Stimulated activated CD8-positive, alpha-beta memory T cell treated with anti-CD3 and anti-CD28 coated beads, Interleukin-4, amount 100 ng/mL, for 4 hours (primary cell): ENCODE measurements at regions not wholly inside any gene's neighbourhood (a gene's known extent, or its start where the extent isn't known, plus 50 kb on each side); places are given as distances from the start of the nearest gene placed in this dataset.

ENCODE experiments used
- DNase-seq, 2 donors: peaks; one replicate each; pipeline ENCODE4 v3.0.0-alpha.2; 2020; ENCODE audit warnings: low read depth in 2 of 2, low spot score in 1 of 2

DNA sequence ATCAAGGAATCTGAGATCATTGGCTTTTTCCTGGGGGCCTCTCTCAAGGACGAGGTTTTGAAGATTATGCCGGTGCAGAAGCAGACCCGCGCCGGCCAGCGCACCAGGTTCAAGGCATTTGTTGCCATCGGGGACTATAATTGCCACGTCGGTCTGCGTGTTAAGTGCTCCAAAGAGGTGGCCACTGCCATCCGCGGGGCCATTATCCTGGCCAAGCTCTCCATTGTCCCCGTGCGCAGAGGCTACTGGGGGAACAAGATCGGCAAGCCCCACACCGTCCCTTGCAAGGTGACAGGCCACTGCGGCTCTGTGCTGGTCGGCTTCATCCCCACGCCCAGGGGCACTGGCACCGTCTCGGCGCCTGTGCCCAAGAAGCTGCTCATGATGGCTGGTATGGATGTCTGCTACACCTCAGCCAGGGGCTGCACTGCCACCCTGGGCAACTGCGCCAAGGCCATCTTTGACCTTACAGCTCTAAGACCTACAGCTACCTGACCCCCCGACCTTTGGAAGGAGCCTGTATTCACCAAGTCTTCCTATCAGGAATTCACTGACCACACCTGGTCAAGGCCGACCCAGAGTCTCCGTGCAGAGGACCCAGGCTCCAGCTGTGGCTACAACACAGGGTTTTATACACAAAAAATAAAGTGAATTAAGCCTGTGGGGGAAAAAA lies 141.8 kb downstream of the SOCS6 start:
- DNase-seq, result no peak

GRCh38 chr18:70429847-70430500 lies 141.1 kb downstream of the SOCS6 start:
- no peak for DNase-seq

GRCh38 chr18:70428439-70428838 lies 139.6 kb downstream of the SOCS6 start:
- no peak for DNase-seq

- DNase-seq, result no peak
Measured at GRCh38 chr18:70426818-70427217, 138.0 kb downstream of the SOCS6 start.

DNA sequence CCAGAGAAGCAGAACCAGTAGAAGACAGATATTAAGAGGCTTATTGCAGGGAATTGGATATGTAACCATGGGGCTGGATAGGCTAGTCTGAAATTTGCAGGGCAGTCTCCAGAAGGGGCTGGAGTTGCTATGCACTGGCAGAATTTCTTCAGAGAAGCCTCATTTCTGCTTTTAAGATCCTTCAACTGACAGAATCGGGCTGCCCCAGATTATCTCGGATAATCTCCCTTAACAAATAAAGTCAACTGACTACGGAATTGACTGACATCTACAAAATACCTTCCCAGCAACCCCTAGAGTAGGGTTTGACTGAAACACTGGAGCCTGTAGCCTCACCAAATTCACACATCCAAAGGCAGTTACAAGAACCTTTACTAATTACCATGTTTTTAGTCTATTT lies 136.4 kb downstream of the SOCS6 start:
- no peak for DNase-seq

DNA sequence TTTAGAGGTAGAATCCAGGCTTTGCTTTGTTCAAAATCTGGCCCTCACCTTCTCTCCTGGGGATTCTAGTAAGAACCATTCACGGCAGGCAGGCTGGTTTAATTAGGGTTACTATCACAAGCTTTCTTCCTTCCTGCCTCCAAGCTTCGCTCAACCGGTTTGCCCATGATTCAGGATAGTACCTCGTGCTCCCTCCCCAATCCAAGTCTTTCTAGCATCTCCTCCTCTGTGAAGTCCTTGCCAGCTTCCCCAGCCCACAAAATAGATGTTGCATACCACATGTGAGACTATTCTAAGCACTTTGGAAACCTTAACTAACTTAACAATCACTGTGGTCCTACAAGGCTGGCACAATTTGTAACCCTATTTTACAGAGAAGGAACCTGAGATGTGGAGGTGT lies 135.1 kb downstream of the SOCS6 start:
- no peak for DNase-seq

DNA sequence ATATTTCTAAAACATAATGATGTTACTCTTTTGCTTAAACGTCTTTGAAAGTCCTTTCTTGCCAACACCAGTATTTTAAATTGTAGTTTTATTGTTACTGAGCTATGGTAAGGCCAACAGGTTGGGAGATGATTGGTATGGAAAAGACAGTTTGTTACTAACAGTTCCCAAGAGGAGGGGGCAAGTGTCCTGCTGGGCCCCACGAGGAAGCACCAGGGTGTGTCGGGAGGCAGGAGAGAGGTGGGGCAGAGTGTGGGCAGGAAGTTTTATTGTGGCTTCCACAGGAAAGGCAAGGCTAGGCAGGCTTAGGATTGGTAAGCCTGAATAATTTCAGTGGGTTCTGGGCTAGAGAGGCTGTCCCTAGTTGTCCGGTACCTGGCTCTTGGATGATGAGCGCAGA lies 134.3 kb downstream of the SOCS6 start:
- DNase-seq, result no peak

DNA sequence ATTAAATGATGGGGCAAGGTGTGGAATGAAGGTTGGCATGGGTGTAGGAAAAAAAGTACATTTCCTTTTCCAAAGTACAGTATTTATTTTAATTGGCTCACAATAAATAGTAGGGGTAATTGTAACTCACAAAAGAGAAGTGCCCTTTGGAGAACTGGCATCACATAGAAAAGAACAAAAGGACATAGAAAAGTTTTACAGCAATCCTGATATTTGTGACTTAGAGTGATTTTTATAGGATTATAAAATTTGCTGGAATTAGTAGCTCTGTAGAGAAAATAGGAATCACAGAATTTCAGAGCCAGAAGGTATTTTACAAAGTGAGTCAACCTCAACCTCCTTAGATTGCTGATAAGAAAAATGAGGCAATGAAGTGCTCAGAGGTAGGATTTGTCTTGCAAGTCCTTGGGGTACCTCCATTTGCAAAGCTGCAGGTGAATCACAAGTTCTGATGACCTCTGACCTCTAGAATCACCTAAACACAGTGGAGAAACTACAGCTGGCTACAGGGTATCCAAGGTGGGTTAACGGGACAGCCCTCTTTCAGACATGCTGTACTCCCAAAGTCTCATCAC lies 133.6 kb downstream of the SOCS6 start:
- no peak for DNase-seq

GRCh38 chr18:70421471-70422390 lies 132.9 kb downstream of the SOCS6 start:
- no peak for DNase-seq

DNA sequence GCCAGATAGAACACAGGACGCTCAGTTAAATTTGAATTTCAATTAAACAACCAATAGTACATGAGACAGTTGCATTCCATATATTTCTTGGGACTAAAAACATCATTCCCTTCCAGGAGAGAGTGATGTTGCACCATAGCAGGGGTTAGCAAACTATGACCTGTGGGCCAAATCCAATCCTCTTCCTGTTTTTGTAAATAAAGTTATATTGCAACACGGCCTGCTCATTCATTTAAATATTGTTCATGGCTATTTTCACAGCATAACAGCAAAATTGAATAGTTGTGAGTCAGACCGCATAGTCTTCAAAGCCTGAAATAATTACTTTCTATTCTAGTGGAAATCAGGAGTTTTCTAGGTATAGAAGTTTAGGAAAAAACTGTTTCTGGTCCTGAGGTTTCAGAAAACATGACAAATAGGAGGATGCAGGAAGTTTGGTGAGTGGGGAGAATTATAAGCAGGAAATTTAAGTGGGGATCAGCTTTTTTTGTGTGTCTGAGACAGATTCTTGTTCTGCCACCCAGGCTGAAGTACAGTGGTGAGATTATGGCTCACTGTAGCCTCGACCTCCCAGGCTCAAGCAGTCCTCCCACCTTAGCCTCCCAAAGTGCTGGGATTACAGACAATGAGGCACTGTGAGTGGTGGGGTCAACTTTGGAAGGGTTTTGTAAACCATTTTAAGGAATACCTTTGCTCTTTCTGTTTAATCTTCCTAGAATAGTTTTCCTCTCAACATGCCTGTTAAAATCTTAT lies 131.5 kb downstream of the SOCS6 start:
- no peak for DNase-seq

DNA sequence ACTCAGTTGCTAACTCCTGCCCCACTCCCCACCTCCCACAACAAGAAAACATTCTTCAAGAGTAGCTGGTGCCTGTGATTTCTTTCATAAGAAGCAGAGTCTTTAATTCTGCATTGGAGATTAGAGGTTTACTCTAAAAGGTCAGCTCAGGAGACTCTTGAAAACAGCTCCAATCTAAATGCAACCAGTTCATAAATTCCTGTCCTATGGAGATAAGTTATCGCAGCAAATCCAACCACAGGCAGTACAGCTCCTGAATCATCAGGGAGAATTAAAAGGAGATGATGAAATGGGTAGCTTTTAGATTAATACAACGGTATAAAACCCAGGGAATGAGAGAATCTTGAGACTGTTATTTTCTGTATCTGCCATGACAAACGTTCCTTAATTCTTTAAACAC lies 130.7 kb downstream of the SOCS6 start:
- DNase-seq, result no peak

DNA sequence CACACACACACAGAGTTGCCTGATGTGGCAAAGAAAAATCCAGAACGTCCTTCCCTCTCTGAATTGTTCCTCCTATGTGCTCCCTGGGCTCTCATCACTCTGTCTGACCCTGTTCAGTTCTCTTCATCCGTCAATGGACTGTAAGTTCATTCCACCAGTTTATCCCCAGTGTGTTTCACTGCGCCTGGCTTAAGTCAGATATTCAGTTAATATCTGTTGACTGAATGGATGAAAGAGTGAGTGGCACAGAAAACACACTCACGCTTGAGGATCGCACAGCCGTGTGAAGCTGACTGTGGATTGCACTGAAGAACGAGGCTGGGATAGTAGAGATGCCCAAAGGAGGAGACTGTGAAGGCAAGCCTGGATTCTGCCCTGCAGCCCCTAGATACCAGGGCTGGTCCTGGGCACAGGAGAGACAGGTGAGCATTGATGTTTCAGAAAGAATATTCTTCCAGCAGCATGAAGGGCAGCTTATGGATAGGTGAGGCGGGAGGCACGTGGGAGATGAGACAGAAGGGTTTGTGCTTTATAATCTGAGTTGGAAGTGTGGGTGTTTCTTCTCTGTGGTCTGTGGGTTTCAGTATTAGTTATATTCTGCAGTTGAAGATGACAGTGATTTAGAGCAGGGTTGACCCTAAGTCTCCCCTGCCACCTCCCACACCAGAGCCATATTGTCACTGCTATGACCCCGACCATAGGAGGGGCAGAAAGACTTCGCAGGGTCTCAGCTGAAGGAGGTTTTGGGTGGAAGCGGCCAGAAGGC lies 129.9 kb downstream of the SOCS6 start:
- no peak for DNase-seq

DNA sequence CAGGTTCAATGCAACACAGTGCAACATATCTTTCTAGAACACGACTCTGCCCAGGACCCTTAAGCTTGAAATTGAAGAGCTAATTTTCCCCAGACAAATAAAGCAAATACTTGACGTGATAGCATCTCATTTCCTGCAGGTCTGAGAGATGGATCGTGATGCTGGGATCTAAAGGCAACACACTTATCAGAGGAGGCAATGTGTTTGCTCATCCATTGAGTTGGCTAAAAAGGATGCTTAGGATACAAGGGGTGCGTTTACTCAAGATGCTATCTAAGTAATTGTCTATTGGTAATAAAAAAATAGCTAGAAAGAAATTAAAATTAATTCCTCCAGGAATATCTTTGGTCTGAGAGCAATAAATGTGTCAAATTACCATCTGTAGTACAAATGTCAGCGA lies 129.0 kb downstream of the SOCS6 start:
- DNase-seq, result no peak

GRCh38 chr18:70416496-70416895 lies 127.7 kb downstream of the SOCS6 start:
- no peak for DNase-seq

DNA sequence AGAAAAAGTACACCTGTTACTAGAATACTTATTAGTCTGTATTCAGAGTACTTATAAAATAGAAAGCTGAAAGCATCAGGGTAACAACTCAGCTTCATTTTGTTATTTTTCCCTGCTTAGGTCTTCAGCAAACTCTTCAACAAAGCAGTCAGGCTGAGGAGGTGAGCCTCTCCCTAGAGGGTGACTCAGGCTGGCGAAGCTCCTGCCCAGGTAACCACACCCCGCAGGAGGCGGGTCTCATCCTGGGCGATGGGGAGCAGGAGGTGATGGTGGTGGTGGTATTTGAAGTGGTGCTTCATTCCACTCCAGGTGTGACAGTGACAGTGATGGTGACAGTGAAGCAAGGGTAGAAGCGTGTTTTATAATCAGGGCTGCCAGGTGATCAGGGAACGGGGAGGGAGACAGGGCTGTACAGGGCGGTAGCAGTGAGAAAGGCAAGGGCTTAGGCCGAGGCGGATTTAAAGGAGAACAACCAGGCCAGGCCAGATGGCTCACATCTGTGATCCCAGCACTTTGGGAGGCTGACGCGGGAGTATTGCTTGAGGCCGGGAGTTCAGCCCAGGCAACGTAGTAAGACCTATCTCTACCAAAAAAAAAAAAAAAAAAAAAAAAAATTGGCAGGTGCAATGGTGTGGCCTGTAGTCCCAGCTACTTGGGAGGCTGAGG lies 127.1 kb downstream of the SOCS6 start:
- no peak for DNase-seq

GRCh38 chr18:70414315-70414900 lies 125.6 kb downstream of the SOCS6 start:
- DNase-seq, result no peak

DNA sequence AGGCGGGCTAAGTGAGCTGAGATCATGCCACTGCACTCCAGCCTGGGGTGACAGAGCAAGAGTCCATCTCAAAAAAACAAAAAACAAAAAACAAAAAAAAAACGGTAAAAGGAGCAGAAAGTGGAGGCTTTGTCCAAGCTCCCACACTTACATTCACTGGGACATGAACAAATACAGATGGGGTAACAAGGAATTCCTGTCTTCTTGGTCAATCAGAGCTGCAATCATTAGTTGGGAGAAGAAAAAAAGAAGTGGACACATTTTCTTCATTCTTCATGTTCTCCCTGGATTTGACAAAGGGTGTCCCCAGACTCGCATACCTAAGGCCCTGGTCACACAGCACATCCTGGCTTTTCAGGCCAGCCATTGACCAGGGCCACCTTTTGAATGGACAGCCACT lies 124.6 kb downstream of the SOCS6 start:
- no peak for DNase-seq

DNA sequence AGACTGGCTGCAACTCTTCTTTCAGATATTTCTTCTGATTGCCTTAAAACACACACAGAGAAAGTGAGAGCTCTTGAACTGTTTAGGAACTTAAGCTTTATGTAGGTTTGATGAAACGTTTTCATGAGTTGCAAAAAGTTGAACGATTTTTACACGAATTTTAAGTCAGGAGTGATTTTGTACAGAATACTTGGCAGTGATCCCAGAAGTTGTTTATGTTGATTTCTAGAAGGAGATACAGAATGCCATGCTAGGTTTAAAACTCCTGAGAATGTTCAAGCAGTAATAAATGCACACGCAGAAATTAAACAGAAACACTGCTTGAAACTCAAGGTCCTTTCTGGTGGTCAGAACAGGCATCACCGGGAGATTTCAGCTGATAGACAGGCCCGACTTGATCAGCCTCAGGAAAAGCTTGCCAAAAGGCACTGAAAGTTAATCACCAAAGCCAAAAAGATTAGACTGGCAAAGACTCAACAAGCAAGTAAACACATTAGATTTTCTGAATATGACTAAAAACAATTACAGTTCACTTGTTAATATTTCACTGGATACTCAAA lies 123.1 kb downstream of the SOCS6 start:
- no peak for DNase-seq

- no peak for DNase-seq
Measured at GRCh38 chr18:70411307-70411706, 122.5 kb downstream of the SOCS6 start.
